HepG2 (cell line): ENCODE measurements at regions not wholly inside any gene's neighbourhood (a gene's known extent, or its start where the extent isn't known, plus 50 kb on each side); places are given as distances from the start of the nearest gene placed in this dataset.
A peak's percentile ranks its signal among the peaks of the same experiment; 100 is the strongest.

ENCODE experiments used
- ATAC-seq: fragments of 200-7000 bp; cut with Tn5 transposase; 3 replicates; pipeline ENCODE4 v1.9.1; 2020; ENCODE audit warnings: mild to moderate bottlenecking, moderate library complexity
- BruUV-seq: library from RNA; stranded (reverse); fragments of 400-500 nt; replicated peaks from 2 replicates; lab custom pipeline; 2021; lab: Mats Ljungman, UMichigan
- CTCF ChIA-PET: fragments of 300-600 bp; formaldehyde crosslinking; extraction: SDS; loops from one replicate; lab custom pipeline; 2021; ENCODE audit warnings: low total read pairs, inconsistent platforms, low intra/inter-chr PET ratio; lab: Yijun Ruan, JAX
- POLR2A ChIA-PET: fragments of 350-600 bp; sonication (Branson Sonifier 250); formaldehyde crosslinking; loops from one replicate; lab custom pipeline; 2020; ENCODE audit warnings: antibody characterized with exemption, inconsistent platforms; lab: Yijun Ruan, JAX
- DNase-seq: peaks from one replicate; pipeline ENCODE4 v3.0.0-alpha.2; 2015; ENCODE audit warnings: low spot score
- FAIRE-seq: peaks from 3 replicates; lab custom pipeline; 2011; peaks lifted over from hg19 to GRCh38; lab: Jason Lieb, UNC
- H2AFZ ChIP-seq: one replicate; pipeline ENCODE4 v1.6.1; 2011; ENCODE audit warnings: low read length, inconsistent platforms
- H3K27ac ChIP-seq: fragments of 300-600 bp; 3 replicates; pipeline ENCODE4 v1.8.0; 2011; ENCODE audit warnings: mixed run types, mild to moderate bottlenecking, mixed read lengths, low read length, inconsistent platforms; ENCODE audit not compliant: insufficient read depth; ENCODE audit errors: extremely low read length
- H3K27me3 ChIP-seq, 2 experiments: fragments of 200-600 bp in 1 of 2; 2 replicates in 1 of 2; 3 replicates in 1 of 2; pipeline versions ENCODE4 v1.6.0 to v1.8.0; 2011; ENCODE audit warnings: low read length in 2 of 2, mild to moderate bottlenecking in 2 of 2, moderate library complexity in 2 of 2, inconsistent platforms in 1 of 2; ENCODE audit not compliant: insufficient read depth in 2 of 2, control insufficient read depth in 1 of 2
- H3K36me3 ChIP-seq, 2 experiments: fragments of 200-600 bp in 1 of 2; replicated peaks in 1 of 2; 2 replicates in 1 of 2; 3 replicates in 1 of 2; pipeline versions ENCODE4 v1.5.1 to v1.8.0; 2011; ENCODE audit warnings: low read length in 2 of 2, inconsistent platforms in 1 of 2; ENCODE audit not compliant: insufficient read depth in 2 of 2, control insufficient read depth in 1 of 2
- H3K4me1 ChIP-seq: 2 replicates; pipeline ENCODE4 v1.5.1; 2012; ENCODE audit warnings: low read length, inconsistent platforms; ENCODE audit not compliant: insufficient read depth
- H3K4me2 ChIP-seq: 2 replicates; pipeline ENCODE4 v1.6.0; 2011; ENCODE audit warnings: low read depth, low read length, inconsistent platforms
- H3K4me3 ChIP-seq, 3 experiments: fragments of 200-600 bp in 1 of 3; sonication (generic), shearing (Covaris generic) in 1 of 3; replicated peaks in 1 of 3; 2 replicates each; pipeline ENCODE4 v1.5.1; 2011 to 2016; ENCODE audit warnings: low read length in 3 of 3, inconsistent platforms in 2 of 3, low read depth in 2 of 3, mild to moderate bottlenecking in 2 of 3, control low read depth in 1 of 3, mixed read lengths in 1 of 3; ENCODE audit not compliant: insufficient read depth in 1 of 3
- H3K79me2 ChIP-seq: one replicate; pipeline ENCODE4 v1.6.1; 2011; ENCODE audit warnings: low read length, inconsistent platforms; ENCODE audit not compliant: insufficient read depth
- H3K9ac ChIP-seq: 2 replicates; pipeline ENCODE4 v1.6.0; 2011; ENCODE audit warnings: mild to moderate bottlenecking, low read depth, low read length, inconsistent platforms; ENCODE audit not compliant: insufficient read depth
- H3K9me3 ChIP-seq: 2 replicates; pipeline ENCODE4 v1.5.1; 2012; ENCODE audit warnings: mild to moderate bottlenecking, low read length
- H4K20me1 ChIP-seq: 2 replicates; pipeline ENCODE4 v1.6.0; 2011; ENCODE audit warnings: inconsistent platforms, mild to moderate bottlenecking, low read length, moderate library complexity; ENCODE audit not compliant: insufficient read depth
- BRD4 ChIP-seq: sonication (generic); formaldehyde crosslinking; IDR thresholded peaks from 2 replicates; pipeline ENCODE4 v1.4.0; 2020; ENCODE audit warnings: missing genetic modification reagents
- EHMT2 ChIP-seq: fragments of 200-600 bp; sonication (generic); IDR thresholded peaks from 2 replicates; pipeline ENCODE4 v1.7.0; 2017; ENCODE audit warnings: antibody characterized with exemption, low read depth, low read length, borderline replicate concordance
- HNRNPL ChIP-seq: fragments of 200-400 bp; formaldehyde crosslinking; IDR thresholded peaks from 2 replicates; pipeline ENCODE4 v1.6.1; 2017; ENCODE audit warnings: mild to moderate bottlenecking, low read depth, low read length
- MTA3 ChIP-seq: sonication (generic); formaldehyde crosslinking; IDR thresholded peaks from 2 replicates; pipeline ENCODE4 v1.4.0; 2020; ENCODE audit warnings: missing genetic modification reagents
- POGZ ChIP-seq: sonication (generic); formaldehyde crosslinking; IDR thresholded peaks from 2 replicates; pipeline ENCODE4 v1.4.0; 2020; ENCODE audit warnings: mild to moderate bottlenecking, missing genetic modification reagents
- TEAD2 ChIP-seq: sonication (generic); formaldehyde crosslinking; IDR thresholded peaks from 2 replicates; pipeline ENCODE4 v1.9.0; 2021; ENCODE audit warnings: missing genetic modification reagents
- THAP9 ChIP-seq: sonication (generic); formaldehyde crosslinking; IDR thresholded peaks from 2 replicates; pipeline ENCODE4; 2020; ENCODE audit warnings: missing genetic modification reagents, mild to moderate bottlenecking, borderline replicate concordance
- ZBTB10 ChIP-seq: sonication (generic); formaldehyde crosslinking; IDR thresholded peaks from 2 replicates; pipeline ENCODE4 v1.4.0; 2020; ENCODE audit warnings: missing genetic modification reagents, borderline replicate concordance
- ZNF138 ChIP-seq: sonication (generic); formaldehyde crosslinking; IDR thresholded peaks from 2 replicates; pipeline ENCODE4 v1.5.0; 2020; ENCODE audit warnings: mild to moderate bottlenecking, low read depth, missing genetic modification reagents
- ZNF292 ChIP-seq: sonication (generic); formaldehyde crosslinking; IDR thresholded peaks from 2 replicates; pipeline ENCODE4 v1.8.1; 2022; ENCODE audit warnings: mild to moderate bottlenecking, low read depth, missing genetic modification reagents, borderline replicate concordance
- ZNF672 ChIP-seq: sonication (generic); formaldehyde crosslinking; IDR thresholded peaks from 2 replicates; pipeline ENCODE4 v1.8.1; 2022; ENCODE audit warnings: missing genetic modification reagents
- ZNF749 ChIP-seq: sonication (generic); formaldehyde crosslinking; IDR thresholded peaks from 2 replicates; pipeline ENCODE4 v1.8.0; 2022; ENCODE audit warnings: mild to moderate bottlenecking, missing genetic modification reagents, moderate library complexity, borderline replicate concordance
- WGBS: methylation state at CpG from one replicate; pipeline ENCODE4 v1.1.6; 2017; ENCODE audit warnings: low lambda C conversion rate; 5-methylcytosine and 5-hydroxymethylcytosine counted together
- in situ Hi-C: cut with HindIII; loops from 2 replicates; pipeline ENCODE4 v1.10.0; 2017; ENCODE audit warnings: low pct_unique_long_range_greater_than_20kb; ENCODE audit not compliant: extremely low pct_ligation_motif_present
- intact Hi-C: fragments of 100-400 bp; cut with micrococcal nuclease; formaldehyde crosslinking; loops from one replicate; pipeline ENCODE4 v1.10.0; 2022; ENCODE audit not compliant: unreplicated experiment

GRCh38 chr5:155460501-155460931, 447.0 kb downstream of the KIF4B start (continued):
- TF ChIP-seq ZNF138 (CRISPR knock-in tag) (no peak), BRD4 (CRISPR knock-in tag) (no peak), ZNF292 (CRISPR knock-in tag) (no peak)

- TF ChIP-seq MTA3 (no peak), EHMT2 (0 out of 2 replicates have a peak, but pooled peaks have one; percentile 5), ZNF749 (CRISPR knock-in tag) (no peak)
- TF ChIP-seq, all 625 proteins: peak for 1
- Histone ChIP-seq H3K4me2 (peak overlapping the region; percentile 65), H3K79me2 (no peaks in the 10 kb centered on the region), H3K36me3 (no peaks in the 10 kb centered on the region), H3K4me1 (peaks cover 56% of the 10 kb centered on the region), H2AFZ (no peak overlapping the region), H3K27ac (peak overlapping the region; percentile 67), H4K20me1 (no peaks in the 10 kb centered on the region), H3K9me3 (no peaks in the 10 kb centered on the region), H3K27me3 (no peaks in the 10 kb centered on the region), H3K4me3 (peak overlapping the region in 1 of 3 experiments; percentile 18; a peak in 1 of 6 replicates), H3K9ac (no peak overlapping the region)
- CTCF ChIA-PET: no interaction called here
- DNase-seq: peak; percentile 6
- intact Hi-C loops: no loop called here
- in situ Hi-C loops: no loop called here
- no TSS peak for BruUV-seq
- peak; percentile 9; the same call in 2 of the 3 replicates for ATAC-seq
- WGBS: 31% methylated on average over 4 of the region's 4 CpGs
- POLR2A ChIA-PET: interaction anchor here (2.2 kb wide), 1 partner anchor 53 kb away, joined by 13 read pairs; no protein-coding TSS in a partner anchor
- FAIRE-seq: no peak
Measured at GRCh38 chr5:155461304-155461703, 447.7 kb downstream of the KIF4B start.

- H2AFZ ChIP-seq: peak overlapping the region; percentile 6
- H3K27me3 ChIP-seq: no peaks in the 10 kb centered on the region
- no peaks in the 10 kb centered on the region for H3K9me3 ChIP-seq
- peaks cover 3% of the 10 kb centered on the region for H3K4me1 ChIP-seq
- WGBS: 16% methylated on average over 5 of the region's 5 CpGs
- no TSS peak for BruUV-seq
- H3K27ac ChIP-seq: no peak overlapping the region
- ChIA-PET POLR2A (no interaction called here), CTCF (no interaction called here)
- ATAC-seq: no peak
- no peaks in the 10 kb centered on the region for H4K20me1 ChIP-seq
- H3K4me3 ChIP-seq: no peak overlapping the region
- intact Hi-C loops: no loop called here
- no peak for TF ChIP-seq POGZ
- TF ChIP-seq ZNF672 (CRISPR knock-in tag): no peak
- no peak for TF ChIP-seq ZBTB10
- no peak for TF ChIP-seq TEAD2 (CRISPR knock-in tag)
- no peak for TF ChIP-seq HNRNPL
- TF ChIP-seq THAP9: no peak
- H3K4me2 ChIP-seq: no peak overlapping the region
- FAIRE-seq: no peak
- DNase-seq: no peak
- in situ Hi-C loops: no loop called here
- no peak overlapping the region for H3K9ac ChIP-seq
- no peaks in the 10 kb centered on the region for H3K79me2 ChIP-seq
- H3K36me3 ChIP-seq: no peaks in the 10 kb centered on the region
Measured at GRCh38 chr5:155466851-155467250, 453.3 kb downstream of the KIF4B start.
